ENCODE measurements at regions not wholly inside any gene's neighbourhood (a gene's known extent, or its start where the extent isn't known, plus 50 kb on each side); places are given as distances from the start of the nearest gene placed in this dataset.

GRCh38 chr6:170160031-170160627 lies 130.7 kb downstream of the DLL1 start:
- no peak for DNase-seq

- no peak for DNase-seq
Measured at GRCh38 chr6:170159022-170159965, 131.6 kb downstream of the DLL1 start.

DNA sequence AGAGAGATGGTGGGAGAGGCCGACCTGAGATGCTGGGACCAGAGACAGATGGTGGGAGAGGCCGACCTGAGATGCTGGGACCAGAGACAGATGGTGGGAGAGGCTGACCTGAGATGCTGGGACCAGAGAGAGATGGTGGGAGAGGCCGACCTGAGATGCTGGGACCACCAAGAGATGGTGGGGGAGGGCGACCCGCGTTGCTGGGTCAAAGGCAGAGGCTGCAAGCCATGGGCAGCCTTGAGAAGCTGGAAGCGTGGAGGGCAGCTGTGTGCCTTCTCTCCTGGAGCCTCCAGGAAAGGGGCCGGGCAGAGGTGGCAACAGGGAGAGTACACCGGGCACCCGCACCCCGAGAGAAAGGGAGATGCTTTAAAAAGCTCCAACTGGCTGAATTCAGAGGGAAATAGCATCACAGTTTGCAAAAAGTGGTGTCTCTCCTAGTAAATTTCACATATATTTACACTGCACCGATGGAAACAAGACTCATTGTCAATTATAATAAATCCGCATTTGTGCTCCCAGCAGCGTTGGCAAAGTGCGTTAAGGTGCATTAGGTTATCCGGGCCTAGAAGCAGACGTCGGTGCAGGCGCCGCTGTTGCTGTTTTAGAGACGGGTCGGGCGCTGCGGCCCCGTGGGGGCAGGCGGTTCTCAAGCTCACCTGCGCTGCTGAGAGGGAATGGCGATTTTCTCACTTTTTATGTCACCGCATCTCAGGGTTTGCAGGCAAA lies 132.4 kb downstream of the DLL1 start:
- DNase-seq, result no peak

DNA sequence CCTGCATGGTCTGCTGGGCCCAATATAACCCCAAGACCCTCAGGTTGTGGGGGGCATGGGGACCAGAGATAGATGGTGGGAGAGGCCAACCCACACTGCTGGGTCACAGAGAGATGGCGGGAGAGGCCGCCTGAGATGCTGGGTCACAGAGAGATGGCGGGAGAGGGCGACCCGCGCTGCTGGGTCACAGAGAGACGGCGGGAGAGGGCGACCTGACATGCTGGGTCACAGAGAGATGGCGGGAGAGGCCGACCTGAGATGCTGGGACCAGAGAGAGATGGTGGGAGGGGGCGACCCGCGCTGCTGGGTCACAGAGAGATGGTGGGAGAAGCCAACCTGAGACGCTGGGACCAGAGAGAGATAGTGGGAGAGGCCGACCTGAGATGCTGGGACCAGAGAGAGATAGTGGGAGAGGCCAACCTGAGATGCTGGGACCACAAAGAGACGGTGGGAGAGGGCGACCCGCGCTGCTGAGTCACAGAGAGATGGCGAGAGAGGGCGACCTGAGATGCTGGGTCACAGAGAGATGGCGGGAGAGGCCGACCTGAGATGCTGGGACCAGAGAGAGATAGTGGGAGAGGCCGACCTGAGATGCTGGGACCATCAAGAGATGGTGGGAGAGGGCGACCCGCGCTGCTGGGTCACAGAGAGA lies 133.2 kb downstream of the DLL1 start:
- DNase-seq, result no peak

GRCh38 chr6:170156448-170157375 lies 134.2 kb downstream of the DLL1 start:
- no peak for DNase-seq

GRCh38 chr6:170155464-170156196 lies 135.2 kb downstream of the DLL1 start:
- no peak for DNase-seq

GRCh38 chr6:170153436-170154319 lies 137.2 kb downstream of the DLL1 start:
- no peak for DNase-seq

- DNase-seq, result no peak
Measured at GRCh38 chr6:170152989-170153388, 137.9 kb downstream of the DLL1 start.

DNA sequence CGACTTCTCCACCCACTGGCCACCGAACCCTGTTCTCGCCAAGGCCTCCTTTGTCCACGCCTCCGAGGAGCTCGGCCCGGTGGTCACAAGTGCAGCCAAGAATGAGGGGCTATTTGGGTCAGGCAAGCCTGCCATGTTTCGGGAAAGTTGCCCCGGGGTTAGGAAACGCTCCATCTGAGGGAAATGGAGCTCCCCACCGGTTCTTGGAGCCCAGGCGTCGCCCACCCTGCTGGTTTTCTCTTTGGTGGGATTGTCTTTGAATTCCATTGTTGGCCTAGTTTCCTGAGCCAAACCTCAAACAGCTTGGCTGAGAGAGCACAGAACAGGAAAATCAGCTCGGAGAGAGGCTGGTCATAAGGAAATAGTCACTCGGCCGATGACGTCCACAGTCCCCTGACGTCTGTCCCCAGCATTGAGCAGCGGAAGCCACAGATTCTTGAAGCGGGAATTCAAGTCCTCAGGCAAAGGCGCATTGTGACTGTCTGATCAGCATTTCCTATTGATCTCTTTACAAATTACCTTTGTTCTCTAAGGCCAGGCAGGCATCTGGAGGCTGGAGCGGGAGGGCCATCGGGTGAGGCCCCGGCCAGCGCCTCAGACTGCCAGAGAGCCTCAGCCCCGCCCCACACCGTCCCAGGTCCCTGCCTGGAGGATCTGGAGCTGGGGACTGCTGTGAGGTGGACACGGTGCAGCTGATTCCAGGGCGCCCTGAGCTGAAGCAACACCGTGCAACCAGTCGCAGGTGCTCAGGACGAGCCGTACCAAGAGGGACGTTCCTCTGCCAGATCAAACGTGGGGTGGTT lies 138.6 kb downstream of the DLL1 start:
- DNase-seq, result no peak

DNA sequence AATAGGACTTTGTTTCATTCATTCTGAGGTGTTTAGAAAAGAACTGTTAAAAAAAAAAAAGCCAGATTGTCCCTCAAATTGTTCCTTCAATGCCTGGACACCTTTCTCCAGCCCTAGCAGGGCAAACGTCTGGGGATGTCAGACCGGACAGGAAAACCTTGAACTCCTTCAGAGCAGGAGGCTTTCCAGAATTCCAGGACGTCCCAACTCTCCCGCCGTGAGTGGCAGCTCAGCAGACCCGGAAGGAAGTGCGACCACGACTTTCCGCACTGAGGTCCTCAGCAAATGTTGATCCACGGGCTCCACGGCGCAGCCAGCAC lies 139.1 kb downstream of the DLL1 start:
- DNase-seq, result no peak

GRCh38 chr6:170151321-170151771 lies 139.5 kb downstream of the DLL1 start:
- DNase-seq, result no peak

DNA sequence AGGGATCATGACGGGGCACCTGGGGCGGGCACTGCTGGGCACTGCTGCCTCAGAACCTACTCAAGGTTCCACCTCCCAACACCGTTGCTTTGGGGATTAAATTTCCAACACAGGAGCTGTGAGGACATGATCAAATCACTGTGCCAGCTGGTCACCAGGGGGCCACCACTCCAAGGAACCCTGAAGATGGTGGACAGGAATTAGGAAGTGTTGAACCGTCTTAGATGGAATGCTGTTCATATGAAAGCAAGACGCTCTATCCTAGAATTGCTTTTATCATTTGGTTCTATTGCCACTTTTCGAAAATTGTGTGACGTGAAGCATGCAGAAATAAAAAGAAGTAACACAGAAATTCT lies 140.3 kb downstream of the DLL1 start:
- DNase-seq, result no peak

DNA sequence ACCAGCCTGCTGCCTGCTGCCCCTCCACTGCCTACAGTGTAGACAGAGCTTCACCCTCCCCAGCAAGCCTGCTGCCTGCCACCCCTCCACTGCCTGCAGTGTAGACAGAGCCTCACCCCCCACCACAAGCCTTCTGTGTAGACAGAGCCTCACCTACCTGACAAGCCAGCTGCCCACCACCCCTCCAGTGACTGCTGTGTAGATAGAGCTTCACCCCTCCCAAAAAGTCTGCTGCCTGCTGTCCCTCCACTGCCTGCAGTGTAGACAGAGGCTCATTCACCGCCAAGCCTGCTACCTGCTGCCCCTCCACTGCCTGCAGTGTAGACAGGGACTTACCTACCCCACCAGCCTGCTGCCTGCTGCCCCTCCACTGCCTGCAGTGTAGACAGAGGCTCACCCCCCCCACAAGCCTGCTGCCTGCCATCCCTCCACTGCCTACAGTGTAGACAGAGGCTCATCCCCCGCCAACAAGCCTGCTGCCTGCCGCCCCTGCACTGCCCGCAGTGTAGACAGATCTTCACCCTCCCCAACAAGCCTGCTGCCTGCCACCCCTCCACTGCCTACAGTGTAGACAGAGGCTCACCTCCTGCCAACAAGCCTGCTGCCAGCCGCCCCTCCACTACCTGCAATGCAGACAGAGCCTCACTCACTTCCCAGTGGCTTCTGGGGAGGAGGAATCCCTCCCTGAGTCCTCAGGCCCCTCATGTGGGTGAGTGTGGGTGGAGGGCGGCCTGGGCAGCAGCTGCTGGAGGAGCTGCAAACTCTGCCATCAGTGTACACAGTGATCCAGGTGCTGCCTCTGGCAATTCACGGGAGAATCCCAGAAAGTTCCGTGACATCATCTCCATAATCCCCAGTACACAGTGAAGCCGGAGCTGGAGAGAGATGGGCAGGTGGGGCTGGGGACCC lies 140.9 kb downstream of the DLL1 start:
- no peak for DNase-seq

- DNase-seq, result no peak
Measured at GRCh38 chr6:170148709-170149470, 142.0 kb downstream of the DLL1 start.

GRCh38 chr6:170147832-170148708 lies 142.8 kb downstream of the DLL1 start:
- no peak for DNase-seq

DNA sequence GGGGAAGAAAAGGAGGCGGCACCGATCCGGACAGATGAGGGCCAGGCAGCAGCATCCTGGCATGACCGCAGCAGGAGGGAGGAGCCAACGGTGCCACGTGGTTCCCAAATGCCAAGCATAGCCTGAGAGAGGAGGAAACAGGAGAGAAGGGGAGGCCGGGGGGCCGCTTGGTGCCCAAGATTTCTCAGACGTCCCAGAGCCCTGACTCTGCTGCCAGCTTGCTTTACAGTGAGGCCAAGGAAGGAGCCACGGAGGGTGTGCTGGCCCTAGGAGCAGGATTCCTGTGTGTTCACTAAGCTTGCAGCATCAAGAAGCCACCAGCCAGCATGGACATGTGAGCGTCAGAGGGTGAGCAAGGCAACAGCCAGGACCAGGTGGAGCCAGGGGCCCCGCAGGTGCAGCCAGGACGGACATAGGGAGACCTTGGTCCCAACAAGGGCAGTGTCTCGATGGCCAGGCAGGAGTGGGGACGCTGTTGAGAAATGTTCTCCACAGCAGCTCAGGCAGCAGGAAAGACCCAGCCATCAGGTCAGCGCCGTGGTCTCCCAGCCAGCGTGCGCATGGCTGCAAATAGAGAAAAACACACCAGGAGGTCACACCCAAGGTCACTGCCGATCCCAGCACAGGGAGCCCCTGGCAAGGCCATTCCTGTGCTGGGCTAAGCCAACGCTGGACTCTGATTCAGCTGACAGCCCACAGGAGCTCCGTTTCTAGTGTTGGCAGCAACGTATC lies 143.7 kb downstream of the DLL1 start:
- no peak for DNase-seq
